Large intestine (tissue), 3 donors: ENCODE measurements at regions not wholly inside any gene's neighbourhood (a gene's known extent, or its start where the extent isn't known, plus 50 kb on each side); places are given as distances from the start of the nearest gene placed in this dataset.

Experiments used
- DNase-seq, 2 donors: peaks; one replicate each; pipeline versions ENCODE4 v3.0.0 to v3.0.0-alpha.2; 2013
- H3K27ac ChIP-seq: one replicate; pipeline ENCODE4 v1.5.1; 2013; ENCODE audit warnings: low read length
- H3K27me3 ChIP-seq: 2 replicates; pipeline ENCODE4 v1.6.1; 2013; ENCODE audit warnings: low read length; ENCODE audit not compliant: control insufficient read depth, insufficient read depth
- H3K36me3 ChIP-seq: 2 replicates; pipeline ENCODE4 v1.6.1; 2013; ENCODE audit warnings: low read length; ENCODE audit not compliant: control insufficient read depth, insufficient read depth
- H3K4me1 ChIP-seq: one replicate; pipeline ENCODE4 v1.6.1; 2013; ENCODE audit warnings: low read length; ENCODE audit not compliant: control insufficient read depth, insufficient read depth
- H3K4me3 ChIP-seq: one replicate; pipeline ENCODE4 v1.5.1; 2013; ENCODE audit warnings: low read length
- H3K9me3 ChIP-seq: one replicate; pipeline ENCODE4 v1.6.1; 2013; ENCODE audit warnings: mild to moderate bottlenecking, low read depth, low read length, moderate library complexity; ENCODE audit not compliant: control insufficient read depth
- WGBS: methylation state at CpG from one replicate; pipeline ENCODE4 v1.1.5; 2013; ENCODE audit warnings: low lambda C conversion rate; ENCODE audit not compliant: insufficient coverage; 5-methylcytosine and 5-hydroxymethylcytosine counted together

- Histone ChIP-seq H3K4me1 (no peaks in the 10 kb centered on the region), H3K4me3 (no peak overlapping the region), H3K9me3 (no peaks in the 10 kb centered on the region), H3K27me3 (peaks cover 2% of the 10 kb centered on the region), H3K36me3 (no peaks in the 10 kb centered on the region), H3K27ac (no peak overlapping the region)
- DNase-seq: no peak
- no CpG with 5 or more reads among the region's 2 CpGs for WGBS
Measured at GRCh38 chr21:35754583-35754982, 305.7 kb downstream of the SETD4 start.

- Histone ChIP-seq H3K27ac (no peak overlapping the region), H3K4me1 (no peaks in the 10 kb centered on the region)
- WGBS: no CpG with 5 or more reads among the region's 2 CpGs
Measured at GRCh38 chr21:35753308-35753707, 307.0 kb downstream of the SETD4 start.

GRCh38 chr21:35751171-35751570, 309.2 kb downstream of the SETD4 start:
- Histone ChIP-seq H3K27ac (no peak overlapping the region), H3K4me3 (no peak overlapping the region), H3K27me3 (peaks cover 2% of the 10 kb centered on the region), H3K9me3 (no peaks in the 10 kb centered on the region), H3K36me3 (no peaks in the 10 kb centered on the region), H3K4me1 (no peaks in the 10 kb centered on the region)
- DNase-seq: no peak

More at GRCh38 chr21:35753308-35753707, 307.0 kb downstream of the SETD4 start:
- H3K36me3 ChIP-seq: no peaks in the 10 kb centered on the region
- no peak overlapping the region for H3K4me3 ChIP-seq
- H3K9me3 ChIP-seq: no peaks in the 10 kb centered on the region
- no peak for DNase-seq
- peaks cover 2% of the 10 kb centered on the region for H3K27me3 ChIP-seq

GRCh38 chr21:35749904-35750303, 310.4 kb downstream of the SETD4 start:
- no peaks in the 10 kb centered on the region for H3K4me1 ChIP-seq
- no peaks in the 10 kb centered on the region for H3K36me3 ChIP-seq
- WGBS: 80% methylated on average over 1 of the region's 3 CpGs
- no peaks in the 10 kb centered on the region for H3K27me3 ChIP-seq
- no peak overlapping the region for H3K4me3 ChIP-seq
- no peak overlapping the region for H3K27ac ChIP-seq
- no peak for DNase-seq
- no peaks in the 10 kb centered on the region for H3K9me3 ChIP-seq

- Histone ChIP-seq H3K36me3 (no peaks in the 10 kb centered on the region), H3K4me1 (no peaks in the 10 kb centered on the region), H3K27me3 (no peaks in the 10 kb centered on the region), H3K27ac (no peak overlapping the region), H3K9me3 (no peaks in the 10 kb centered on the region), H3K4me3 (no peak overlapping the region)
- DNase-seq: no peak
- WGBS: 100% methylated on average over 1 of the region's 3 CpGs
Measured at GRCh38 chr21:35748678-35749314, 311.5 kb downstream of the SETD4 start.

- H3K4me3 ChIP-seq: no peak overlapping the region
- H3K27me3 ChIP-seq: no peaks in the 10 kb centered on the region
- 80% methylated on average over 1 of the region's 4 CpGs for WGBS
- H3K4me1 ChIP-seq: no peaks in the 10 kb centered on the region
- H3K9me3 ChIP-seq: no peaks in the 10 kb centered on the region
- H3K27ac ChIP-seq: no peak overlapping the region
- no peak for DNase-seq
- H3K36me3 ChIP-seq: no peaks in the 10 kb centered on the region
Measured at GRCh38 chr21:35743571-35743970, 316.8 kb downstream of the SETD4 start.

- no peak for DNase-seq
- H3K9me3 ChIP-seq: no peaks in the 10 kb centered on the region
- WGBS: no CpG with 5 or more reads among the region's 8 CpGs
- H3K4me3 ChIP-seq: no peak overlapping the region
- H3K4me1 ChIP-seq: no peaks in the 10 kb centered on the region
- no peaks in the 10 kb centered on the region for H3K36me3 ChIP-seq
- no peaks in the 10 kb centered on the region for H3K27me3 ChIP-seq
- no peak overlapping the region for H3K27ac ChIP-seq
Measured at GRCh38 chr21:35738347-35738961, 321.9 kb downstream of the SETD4 start.

- DNase-seq: no peak
- no peaks in the 10 kb centered on the region for H3K36me3 ChIP-seq
- no peaks in the 10 kb centered on the region for H3K9me3 ChIP-seq
- no peak overlapping the region for H3K4me3 ChIP-seq
- no peak overlapping the region for H3K27ac ChIP-seq
- no CpG with 5 or more reads among the region's 6 CpGs for WGBS
- H3K4me1 ChIP-seq: no peaks in the 10 kb centered on the region
- H3K27me3 ChIP-seq: no peaks in the 10 kb centered on the region
Measured at GRCh38 chr21:35737899-35738346, 322.4 kb downstream of the SETD4 start.

- Histone ChIP-seq H3K4me1 (no peaks in the 10 kb centered on the region), H3K36me3 (no peaks in the 10 kb centered on the region), H3K4me3 (no peak overlapping the region), H3K27me3 (no peaks in the 10 kb centered on the region), H3K27ac (no peak overlapping the region), H3K9me3 (no peaks in the 10 kb centered on the region)
- DNase-seq: no peak
- WGBS: 92% methylated on average over 2 of the region's 4 CpGs
Measured at GRCh38 chr21:35737449-35737848, 322.9 kb downstream of the SETD4 start.

- Histone ChIP-seq H3K27ac (no peak overlapping the region), H3K27me3 (no peaks in the 10 kb centered on the region), H3K36me3 (no peaks in the 10 kb centered on the region), H3K4me3 (no peak overlapping the region), H3K9me3 (no peaks in the 10 kb centered on the region), H3K4me1 (no peaks in the 10 kb centered on the region)
- no CpG with 5 or more reads among the region's 10 CpGs for WGBS
- peak in 1 of 2 donors; percentile 39 for DNase-seq
Measured at GRCh38 chr21:35732788-35733187, 327.5 kb downstream of the SETD4 start.

- no peaks in the 10 kb centered on the region for H3K36me3 ChIP-seq
- WGBS: 100% methylated on average over 1 of the region's 8 CpGs
- no peak for DNase-seq
Measured at GRCh38 chr21:35730325-35730724, 330.0 kb downstream of the SETD4 start.

More at GRCh38 chr21:35730325-35730724, 330.0 kb downstream of the SETD4 start:
- H3K27ac ChIP-seq: no peak overlapping the region
- no peaks in the 10 kb centered on the region for H3K9me3 ChIP-seq
- no peaks in the 10 kb centered on the region for H3K4me1 ChIP-seq
- no peak overlapping the region for H3K4me3 ChIP-seq
- H3K27me3 ChIP-seq: no peaks in the 10 kb centered on the region
